GM21515 (cell line): ENCODE measurements at regions not wholly inside any gene's neighbourhood (a gene's known extent, or its start where the extent isn't known, plus 50 kb on each side); places are given as distances from the start of the nearest gene placed in this dataset.
"Not testable (repeated sequence)": the region's sequence is repeated elsewhere in the genome, so short reads cannot be mapped to it uniquely, and the experiment has no call there.

ENCODE experiments used
- ATAC-seq: cut with Tn5 transposase; IDR thresholded peaks from one replicate; pipeline ENCODE4 v1.9.1; 2021; ENCODE audit not compliant: unreplicated experiment

- no peak for ATAC-seq
Observed at GRCh38 chr2:8490166-8490721, 191.6 kb upstream of the ID2 start.

- ATAC-seq, result no peak
Observed at GRCh38 chr2:8491296-8492027, 190.4 kb upstream of the ID2 start.

DNA sequence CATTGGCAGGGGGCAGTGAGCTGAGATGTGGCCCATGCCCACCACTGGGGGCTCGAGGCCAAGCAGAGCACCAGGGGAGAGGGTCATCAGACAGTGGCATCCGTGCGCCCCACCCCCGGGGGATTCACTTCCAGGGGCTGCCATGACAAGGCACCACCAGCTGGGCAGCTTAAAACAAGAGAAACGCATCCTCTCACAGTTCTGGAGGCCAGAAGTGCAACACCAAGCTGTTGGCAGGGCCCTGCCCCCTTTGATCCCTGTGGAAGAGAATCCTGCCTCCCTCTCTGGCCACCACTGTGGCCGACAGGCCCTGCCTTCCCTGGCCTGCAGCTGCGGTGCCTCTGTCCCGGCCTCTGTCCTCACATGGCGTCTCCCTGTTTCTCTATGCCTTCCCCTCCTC is 187.7 kb upstream of the ID2 start:
- no peak for ATAC-seq

DNA sequence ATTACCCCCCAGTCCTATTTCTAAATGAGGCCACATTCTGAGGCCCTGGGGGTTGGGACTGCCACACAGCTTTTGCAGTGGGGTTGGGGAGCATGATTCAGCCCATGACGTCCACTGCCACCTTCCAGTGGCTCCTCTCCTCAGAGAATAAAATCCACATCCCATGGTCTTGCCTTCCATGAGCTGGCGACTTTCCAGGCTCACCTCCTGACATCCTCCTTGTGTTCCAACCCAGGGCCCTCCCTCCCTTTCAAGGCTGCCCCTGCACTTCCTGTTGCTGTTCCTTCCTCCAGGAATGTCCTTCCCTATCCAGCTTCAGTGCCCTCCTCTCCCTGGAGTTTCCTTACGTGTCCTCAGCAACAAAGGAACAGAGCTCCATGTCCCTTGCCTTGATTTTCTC is 187.3 kb upstream of the ID2 start:
- no peak for ATAC-seq

GRCh38 chr2:8495189-8495989 is 186.5 kb upstream of the ID2 start:
- ATAC-seq, result no peak

DNA sequence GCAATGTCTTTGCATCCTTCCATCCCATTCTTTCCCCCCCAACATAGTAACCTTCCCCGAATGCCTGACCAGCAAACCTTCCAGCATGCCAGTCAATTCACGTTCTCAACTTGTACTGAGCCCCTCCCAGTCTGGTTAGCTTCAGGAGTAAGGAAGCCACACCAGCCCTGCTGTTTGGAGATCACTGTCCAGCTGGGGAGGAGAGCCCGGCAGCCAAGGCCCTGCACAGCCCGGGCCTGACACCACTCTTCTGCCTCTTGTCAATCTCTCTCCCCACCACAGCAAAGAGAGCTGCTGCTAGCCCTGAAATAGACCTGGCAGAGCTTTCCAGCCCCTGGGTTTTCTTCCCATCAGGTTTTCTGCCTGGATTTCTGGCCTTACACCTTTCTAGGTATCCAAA is 185.8 kb upstream of the ID2 start:
- no peak for ATAC-seq

DNA sequence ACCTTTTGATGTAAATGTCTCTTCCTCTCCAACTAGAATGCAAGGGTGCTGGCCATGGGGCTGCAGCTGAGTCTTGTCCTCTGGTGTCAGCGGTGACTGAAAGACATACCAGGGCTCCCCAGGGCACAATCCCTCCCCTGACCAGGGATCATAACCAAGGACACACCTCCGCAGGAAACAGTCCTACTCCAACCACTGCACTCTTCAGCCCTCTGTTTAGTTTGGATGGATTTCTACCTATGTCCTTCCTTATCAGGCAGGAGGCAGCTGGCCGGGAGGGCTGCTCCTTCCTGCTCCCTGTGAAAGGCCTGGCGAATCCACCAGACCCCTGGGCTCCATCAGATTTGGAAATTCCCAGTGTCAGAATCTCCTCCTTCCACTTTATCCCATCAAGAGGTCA is 185.2 kb upstream of the ID2 start:
- ATAC-seq, result no peak

DNA sequence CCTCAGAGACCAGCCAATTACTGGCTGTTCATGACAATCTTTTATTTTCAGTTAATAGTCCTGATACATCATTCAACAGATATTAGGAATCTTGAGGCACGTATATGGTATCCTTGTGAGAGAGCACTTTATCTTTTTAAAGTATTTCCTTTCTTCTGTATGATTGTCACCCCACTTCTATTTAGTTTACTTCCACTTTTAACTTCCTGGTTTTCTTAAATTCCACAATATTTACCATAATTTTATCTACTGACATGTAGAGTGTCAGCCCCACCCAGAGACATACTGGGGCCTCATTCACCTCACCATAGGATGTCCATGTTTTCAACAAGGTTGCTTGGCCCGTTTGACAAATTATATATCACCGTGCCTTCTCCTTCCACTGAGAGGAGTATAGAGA is 182.9 kb upstream of the ID2 start:
- no peak for ATAC-seq

GRCh38 chr2:8500124-8501054 is 181.5 kb upstream of the ID2 start:
- no peak for ATAC-seq

DNA sequence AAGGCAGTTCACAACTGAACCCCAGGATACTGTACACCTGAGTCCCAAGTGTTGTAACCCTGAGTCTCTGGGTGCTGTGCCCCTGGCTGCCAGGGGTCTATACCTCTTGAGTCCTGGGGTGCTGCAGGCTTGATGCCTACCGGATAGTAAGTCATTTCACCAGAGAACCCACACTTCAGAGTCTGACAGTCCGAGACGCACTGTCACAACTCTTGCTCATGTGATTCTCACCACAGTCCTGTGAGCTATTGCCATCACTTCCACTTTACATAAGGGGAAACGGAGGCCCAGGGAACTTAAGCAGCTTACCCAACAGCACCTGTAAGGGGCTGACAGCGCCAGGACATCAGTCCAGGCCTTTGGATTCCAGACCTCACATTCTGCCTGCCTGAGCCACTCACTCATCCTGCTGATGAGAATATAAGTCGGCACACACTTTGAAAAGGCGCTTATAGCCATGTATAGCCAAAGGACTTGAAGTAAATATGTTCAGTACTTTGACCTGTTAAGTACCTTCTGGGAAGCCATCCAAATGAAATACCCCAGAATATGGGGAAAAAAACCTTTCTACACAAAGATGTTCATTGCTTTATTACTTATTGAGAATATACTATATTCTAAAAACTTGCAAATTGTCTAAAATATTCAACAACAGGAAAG is 180.7 kb upstream of the ID2 start:
- no peak for ATAC-seq

DNA sequence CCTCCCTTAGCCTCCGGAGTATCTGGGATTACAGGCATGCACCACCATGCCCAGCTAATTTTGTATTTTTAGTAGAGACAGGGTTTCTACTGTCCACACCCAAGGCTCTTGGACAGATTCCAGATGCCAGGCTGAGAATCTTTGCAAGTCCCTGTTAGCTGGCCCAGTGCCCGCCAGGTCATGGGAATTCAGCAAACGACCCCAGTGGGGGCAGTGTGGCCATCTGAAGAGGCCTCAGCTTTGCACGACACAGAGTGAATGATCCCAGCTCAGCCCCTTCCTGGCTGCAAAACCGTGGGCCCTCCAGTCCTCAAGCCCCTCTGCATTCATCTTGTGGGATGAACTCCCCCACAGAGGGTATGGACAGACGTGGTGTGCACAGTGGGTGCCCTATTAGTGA is 179.5 kb upstream of the ID2 start:
- no peak for ATAC-seq

- no peak for ATAC-seq
Observed at GRCh38 chr2:8505311-8505920, 176.4 kb upstream of the ID2 start.

GRCh38 chr2:8506746-8507145 is 175.1 kb upstream of the ID2 start:
- ATAC-seq, result no peak

- ATAC-seq, result no peak
Observed at GRCh38 chr2:8508766-8509165, 173.1 kb upstream of the ID2 start.

DNA sequence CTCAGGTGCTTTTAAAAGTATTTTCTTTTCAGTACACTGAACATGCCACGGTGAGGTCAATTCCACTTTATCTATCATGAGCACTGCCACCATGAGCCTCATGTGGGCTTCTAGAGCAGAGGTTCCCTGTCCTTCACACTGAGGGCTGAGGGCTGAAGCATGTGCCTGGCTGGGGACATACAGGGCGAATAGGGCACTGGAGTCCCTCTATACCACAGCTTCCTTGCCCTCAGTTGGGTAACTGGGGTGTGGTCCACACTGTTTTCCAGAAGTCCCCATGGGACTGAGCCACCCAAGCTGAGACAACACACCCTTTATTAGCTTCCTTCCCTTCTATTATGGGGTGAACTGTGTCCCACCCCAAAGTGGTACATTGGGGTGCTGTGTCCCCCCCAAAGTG is 172.2 kb upstream of the ID2 start:
- ATAC-seq, result no peak

- not testable (repeated sequence) for ATAC-seq
Observed at GRCh38 chr2:8510055-8510454, 171.8 kb upstream of the ID2 start.

DNA sequence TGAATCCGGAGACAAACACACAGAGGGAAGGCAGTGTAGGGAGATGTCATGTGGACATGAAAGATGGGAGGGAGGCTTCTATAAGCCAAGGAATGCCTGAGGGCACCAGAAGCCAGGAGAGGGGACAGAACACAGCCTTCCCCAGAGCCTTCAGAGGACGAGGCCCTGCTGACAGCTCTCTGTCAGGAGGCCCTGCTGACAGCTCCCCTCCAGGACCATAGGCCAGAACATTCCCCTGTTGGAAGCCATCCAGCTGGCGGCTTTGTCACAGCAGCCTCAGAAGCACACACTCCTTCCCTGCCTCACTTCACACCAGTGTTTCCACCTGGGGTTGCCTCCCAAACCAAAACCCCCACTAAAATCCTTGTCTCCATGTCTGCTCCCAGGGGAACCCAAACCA is 171.3 kb upstream of the ID2 start:
- no peak for ATAC-seq

- ATAC-seq, result no peak
Observed at GRCh38 chr2:8511868-8512612, 169.8 kb upstream of the ID2 start.

- ATAC-seq, result no peak
Observed at GRCh38 chr2:8513601-8514273, 168.1 kb upstream of the ID2 start.
